WTC11 (cell line): ENCODE measurements at regions not wholly inside any gene's neighbourhood (a gene's known extent, or its start where the extent isn't known, plus 50 kb on each side); places are given as distances from the start of the nearest gene placed in this dataset.

Experiments used
- ATAC-seq: fragments of 200-7000 bp; cut with Tn5 transposase; 2 replicates; pipeline ENCODE4 v1.10.0; 2021; ENCODE audit warnings: mild to moderate bottlenecking, moderate library complexity
- CTCF ChIA-PET: fragments of 300-600 bp; sonication (Branson Sonifier 250); formaldehyde crosslinking; loops from one replicate; lab custom pipeline; 2021; ENCODE audit warnings: antibody characterized with exemption; lab: Charles Lee
- POLR2A ChIA-PET: fragments of 350-600 bp; sonication (Branson Sonifier 250); formaldehyde crosslinking; loops from one replicate; lab custom pipeline; 2021; ENCODE audit warnings: antibody characterized with exemption; lab: Charles Lee
- DNase-seq: peaks from one replicate; pipeline ENCODE4 v3.0.0; 2021; ENCODE audit warnings: low spot score
- H3K27ac Mint-ChIP-seq: 2 replicates; pipeline ENCODE4 v1.8.0; 2021; ENCODE audit warnings: mixed read lengths
- H3K27me3 Mint-ChIP-seq: 2 replicates; pipeline ENCODE4 v1.8.0; 2021; ENCODE audit warnings: low read depth, mild to moderate bottlenecking, moderate library complexity, mixed read lengths
- H3K36me3 Mint-ChIP-seq: 2 replicates; pipeline ENCODE4 v1.8.0; 2021; ENCODE audit warnings: mixed read lengths
- H3K4me1 Mint-ChIP-seq: 2 replicates; pipeline ENCODE4 v1.8.0; 2022; ENCODE audit warnings: mixed read lengths
- H3K4me3 Mint-ChIP-seq: 2 replicates; pipeline ENCODE4 v1.8.0; 2021; ENCODE audit warnings: mild to moderate bottlenecking, moderate library complexity, mixed read lengths
- H3K9me3 Mint-ChIP-seq: 2 replicates; pipeline ENCODE4 v1.8.0; 2021; ENCODE audit warnings: mixed read lengths
- ELF4 ChIP-seq: sonication (generic); formaldehyde crosslinking; IDR thresholded peaks from 2 replicates; pipeline ENCODE4 v1.8.1; 2022; ENCODE audit warnings: low read depth, mild to moderate bottlenecking, moderate library complexity, missing genetic modification reagents
- GRHL2 ChIP-seq: fragments of 250-450 bp; sonication (Bioruptor Pico); IDR thresholded peaks from 2 replicates; pipeline ENCODE4 v1.8.0; 2022; ENCODE audit warnings: mild to moderate bottlenecking, moderate library complexity; ENCODE audit not compliant: insufficient replicate concordance, severe bottlenecking
- HMGA2 ChIP-seq: fragments of 250-450 bp; sonication (Bioruptor Pico); IDR thresholded peaks from 2 replicates; pipeline ENCODE4 v1.4.0; 2021; ENCODE audit warnings: mild to moderate bottlenecking, moderate library complexity
- NFE2L1 ChIP-seq: sonication (generic); formaldehyde crosslinking; IDR thresholded peaks from 2 replicates; pipeline ENCODE4 v1.8.1; 2023; ENCODE audit warnings: missing genetic modification reagents
- NFYB ChIP-seq: sonication (generic); formaldehyde crosslinking; conservative IDR thresholded peaks from 2 replicates; pipeline ENCODE4 v1.8.0; 2022; ENCODE audit warnings: low read depth, missing genetic modification reagents
- OVOL2 ChIP-seq: fragments of 250-450 bp; sonication (Bioruptor Pico); IDR thresholded peaks from 2 replicates; pipeline ENCODE4 v1.9.0; 2021; ENCODE audit warnings: mild to moderate bottlenecking, borderline replicate concordance
- SMAD3 ChIP-seq: sonication (generic); formaldehyde crosslinking; IDR thresholded peaks from 2 replicates; pipeline ENCODE4 v1.8.0; 2022; ENCODE audit warnings: missing genetic modification reagents, mild to moderate bottlenecking, borderline replicate concordance
- TEAD4 ChIP-seq: sonication (generic); formaldehyde crosslinking; IDR thresholded peaks from 2 replicates; pipeline ENCODE4 v1.8.0; 2022; ENCODE audit warnings: mild to moderate bottlenecking, missing genetic modification reagents
- ZNF138 ChIP-seq: sonication (generic); formaldehyde crosslinking; conservative IDR thresholded peaks from 2 replicates; pipeline ENCODE4 v1.8.1; 2022; ENCODE audit warnings: mild to moderate bottlenecking, moderate library complexity, missing genetic modification reagents
- ZNF232 ChIP-seq: sonication (generic); formaldehyde crosslinking; IDR thresholded peaks from 2 replicates; pipeline ENCODE4 v1.8.0; 2022; ENCODE audit warnings: mild to moderate bottlenecking, missing genetic modification reagents
- ZNF671 ChIP-seq: fragments of 250-450 bp; sonication (Bioruptor Pico); IDR thresholded peaks from 2 replicates; pipeline ENCODE4 v1.8.0; 2021; ENCODE audit warnings: mild to moderate bottlenecking
- TF ChIP-seq, protein P1 (sequence below): sonication (generic); formaldehyde crosslinking; IDR thresholded peaks from 2 replicates; pipeline ENCODE4 v1.8.1; 2022; ENCODE audit warnings: low read depth, mild to moderate bottlenecking, moderate library complexity, missing genetic modification reagents, borderline replicate concordance
- TF ChIP-seq, protein P2 (sequence below): sonication (generic); formaldehyde crosslinking; IDR thresholded peaks from 2 replicates; pipeline ENCODE4 v1.8.1; 2023; ENCODE audit warnings: mild to moderate bottlenecking, missing genetic modification reagents
- TF ChIP-seq, protein P3 (sequence below): fragments of 200-600 bp; IDR thresholded peaks from 2 replicates; pipeline ENCODE4 v1.8.0; 2022; ENCODE audit warnings: antibody characterized with exemption
- TF ChIP-seq, protein P4 (sequence below): fragments of 250-450 bp; sonication (Bioruptor Pico); IDR thresholded peaks from 2 replicates; pipeline ENCODE4 v2.1.2; 2022; ENCODE audit warnings: mild to moderate bottlenecking, moderate library complexity
- TF ChIP-seq, protein P5 (sequence below): sonication (generic); formaldehyde crosslinking; conservative IDR thresholded peaks from 2 replicates; pipeline ENCODE4 v1.8.1; 2023; ENCODE audit warnings: mild to moderate bottlenecking, low read depth, missing genetic modification reagents, moderate library complexity
- TF ChIP-seq, protein P6 (sequence below): sonication (generic); formaldehyde crosslinking; IDR thresholded peaks from 2 replicates; pipeline ENCODE4 v1.8.1; 2022; ENCODE audit warnings: mild to moderate bottlenecking, missing genetic modification reagents, moderate library complexity, borderline replicate concordance
- TF ChIP-seq, protein P7 (sequence below): sonication (generic); formaldehyde crosslinking; IDR thresholded peaks from 2 replicates; pipeline ENCODE4 v1.8.0; 2022; ENCODE audit warnings: mild to moderate bottlenecking, missing genetic modification reagents

DNA sequence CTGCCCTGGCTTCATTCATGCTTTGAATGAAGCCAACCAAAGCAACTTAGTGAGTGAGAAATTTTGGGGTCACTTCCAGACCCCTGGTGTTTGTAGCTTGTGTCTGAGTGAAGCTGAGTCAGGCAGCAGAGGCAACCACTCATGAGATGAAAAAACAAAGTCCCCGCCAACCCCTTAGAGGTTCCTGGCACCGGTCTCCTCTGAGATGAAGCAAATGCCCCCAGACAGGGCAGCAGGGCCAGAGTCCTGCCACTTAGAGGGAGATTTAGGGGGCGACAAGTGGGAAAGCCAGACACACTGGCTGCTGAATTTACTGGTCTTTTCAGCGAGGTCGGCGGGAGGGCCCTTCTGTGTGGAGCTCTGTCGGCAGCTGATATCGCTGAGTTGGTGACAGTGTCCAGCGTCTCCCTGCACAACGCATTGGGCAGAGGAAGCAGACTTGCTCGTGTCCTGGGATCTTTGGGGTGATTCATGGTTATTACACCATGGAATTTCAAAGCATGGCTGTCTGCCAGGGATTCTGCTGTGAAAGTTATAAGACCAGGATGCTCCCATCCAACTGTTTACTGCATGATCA lies 482.6 kb downstream of the MIAT start:
- Mint-ChIP-seq H3K4me3 (no peak overlapping the region), H3K9me3 (peaks cover 8% of the 10 kb centered on the region), H3K36me3 (no peaks in the 10 kb centered on the region), H3K27me3 (peaks cover 3% of the 10 kb centered on the region; the same call in 1 of the 2 replicates), H3K4me1 (0 out of 2 replicates have a peak, but pooled peaks cover 2% of the 10 kb centered on the region), H3K27ac (no peak overlapping the region)
- TF ChIP-seq NFE2L1 (CRISPR knock-in tag), result no peak
- TF ChIP-seq, protein P1, sequence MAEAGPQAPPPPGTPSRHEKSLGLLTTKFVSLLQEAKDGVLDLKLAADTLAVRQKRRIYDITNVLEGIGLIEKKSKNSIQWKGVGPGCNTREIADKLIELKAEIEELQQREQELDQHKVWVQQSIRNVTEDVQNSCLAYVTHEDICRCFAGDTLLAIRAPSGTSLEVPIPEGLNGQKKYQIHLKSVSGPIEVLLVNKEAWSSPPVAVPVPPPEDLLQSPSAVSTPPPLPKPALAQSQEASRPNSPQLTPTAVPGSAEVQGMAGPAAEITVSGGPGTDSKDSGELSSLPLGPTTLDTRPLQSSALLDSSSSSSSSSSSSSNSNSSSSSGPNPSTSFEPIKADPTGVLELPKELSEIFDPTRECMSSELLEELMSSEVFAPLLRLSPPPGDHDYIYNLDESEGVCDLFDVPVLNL, result no peak
- TF ChIP-seq, protein P2, sequence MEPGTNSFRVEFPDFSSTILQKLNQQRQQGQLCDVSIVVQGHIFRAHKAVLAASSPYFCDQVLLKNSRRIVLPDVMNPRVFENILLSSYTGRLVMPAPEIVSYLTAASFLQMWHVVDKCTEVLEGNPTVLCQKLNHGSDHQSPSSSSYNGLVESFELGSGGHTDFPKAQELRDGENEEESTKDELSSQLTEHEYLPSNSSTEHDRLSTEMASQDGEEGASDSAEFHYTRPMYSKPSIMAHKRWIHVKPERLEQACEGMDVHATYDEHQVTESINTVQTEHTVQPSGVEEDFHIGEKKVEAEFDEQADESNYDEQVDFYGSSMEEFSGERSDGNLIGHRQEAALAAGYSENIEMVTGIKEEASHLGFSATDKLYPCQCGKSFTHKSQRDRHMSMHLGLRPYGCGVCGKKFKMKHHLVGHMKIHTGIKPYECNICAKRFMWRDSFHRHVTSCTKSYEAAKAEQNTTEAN (CRISPR knock-in tag), result no peak
- TF ChIP-seq, protein P3, sequence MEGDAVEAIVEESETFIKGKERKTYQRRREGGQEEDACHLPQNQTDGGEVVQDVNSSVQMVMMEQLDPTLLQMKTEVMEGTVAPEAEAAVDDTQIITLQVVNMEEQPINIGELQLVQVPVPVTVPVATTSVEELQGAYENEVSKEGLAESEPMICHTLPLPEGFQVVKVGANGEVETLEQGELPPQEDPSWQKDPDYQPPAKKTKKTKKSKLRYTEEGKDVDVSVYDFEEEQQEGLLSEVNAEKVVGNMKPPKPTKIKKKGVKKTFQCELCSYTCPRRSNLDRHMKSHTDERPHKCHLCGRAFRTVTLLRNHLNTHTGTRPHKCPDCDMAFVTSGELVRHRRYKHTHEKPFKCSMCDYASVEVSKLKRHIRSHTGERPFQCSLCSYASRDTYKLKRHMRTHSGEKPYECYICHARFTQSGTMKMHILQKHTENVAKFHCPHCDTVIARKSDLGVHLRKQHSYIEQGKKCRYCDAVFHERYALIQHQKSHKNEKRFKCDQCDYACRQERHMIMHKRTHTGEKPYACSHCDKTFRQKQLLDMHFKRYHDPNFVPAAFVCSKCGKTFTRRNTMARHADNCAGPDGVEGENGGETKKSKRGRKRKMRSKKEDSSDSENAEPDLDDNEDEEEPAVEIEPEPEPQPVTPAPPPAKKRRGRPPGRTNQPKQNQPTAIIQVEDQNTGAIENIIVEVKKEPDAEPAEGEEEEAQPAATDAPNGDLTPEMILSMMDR, result no peak
- TF ChIP-seq OVOL2 (CRISPR knock-in tag), result no peak
- no peak for TF ChIP-seq NFYB (CRISPR knock-in tag)
- TF ChIP-seq, protein P4, sequence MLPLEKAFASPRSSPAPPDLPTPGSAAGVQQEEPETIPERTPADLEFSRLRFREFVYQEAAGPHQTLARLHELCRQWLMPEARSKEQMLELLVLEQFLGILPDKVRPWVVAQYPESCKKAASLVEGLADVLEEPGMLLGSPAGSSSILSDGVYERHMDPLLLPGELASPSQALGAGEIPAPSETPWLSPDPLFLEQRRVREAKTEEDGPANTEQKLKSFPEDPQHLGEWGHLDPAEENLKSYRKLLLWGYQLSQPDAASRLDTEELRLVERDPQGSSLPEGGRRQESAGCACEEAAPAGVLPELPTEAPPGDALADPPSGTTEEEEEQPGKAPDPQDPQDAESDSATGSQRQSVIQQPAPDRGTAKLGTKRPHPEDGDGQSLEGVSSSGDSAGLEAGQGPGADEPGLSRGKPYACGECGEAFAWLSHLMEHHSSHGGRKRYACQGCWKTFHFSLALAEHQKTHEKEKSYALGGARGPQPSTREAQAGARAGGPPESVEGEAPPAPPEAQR (CRISPR knock-in tag), result no peak
- no peak for TF ChIP-seq ZNF232 (CRISPR knock-in tag)
- TF ChIP-seq, protein P5, sequence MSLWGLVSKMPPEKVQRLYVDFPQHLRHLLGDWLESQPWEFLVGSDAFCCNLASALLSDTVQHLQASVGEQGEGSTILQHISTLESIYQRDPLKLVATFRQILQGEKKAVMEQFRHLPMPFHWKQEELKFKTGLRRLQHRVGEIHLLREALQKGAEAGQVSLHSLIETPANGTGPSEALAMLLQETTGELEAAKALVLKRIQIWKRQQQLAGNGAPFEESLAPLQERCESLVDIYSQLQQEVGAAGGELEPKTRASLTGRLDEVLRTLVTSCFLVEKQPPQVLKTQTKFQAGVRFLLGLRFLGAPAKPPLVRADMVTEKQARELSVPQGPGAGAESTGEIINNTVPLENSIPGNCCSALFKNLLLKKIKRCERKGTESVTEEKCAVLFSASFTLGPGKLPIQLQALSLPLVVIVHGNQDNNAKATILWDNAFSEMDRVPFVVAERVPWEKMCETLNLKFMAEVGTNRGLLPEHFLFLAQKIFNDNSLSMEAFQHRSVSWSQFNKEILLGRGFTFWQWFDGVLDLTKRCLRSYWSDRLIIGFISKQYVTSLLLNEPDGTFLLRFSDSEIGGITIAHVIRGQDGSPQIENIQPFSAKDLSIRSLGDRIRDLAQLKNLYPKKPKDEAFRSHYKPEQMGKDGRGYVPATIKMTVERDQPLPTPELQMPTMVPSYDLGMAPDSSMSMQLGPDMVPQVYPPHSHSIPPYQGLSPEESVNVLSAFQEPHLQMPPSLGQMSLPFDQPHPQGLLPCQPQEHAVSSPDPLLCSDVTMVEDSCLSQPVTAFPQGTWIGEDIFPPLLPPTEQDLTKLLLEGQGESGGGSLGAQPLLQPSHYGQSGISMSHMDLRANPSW (CRISPR knock-in tag), result no peak
- TF ChIP-seq HMGA2 (CRISPR knock-in tag), result no peak
- no peak for TF ChIP-seq SMAD3 (CRISPR knock-in tag)
- TF ChIP-seq ZNF138, result no peak
- no peak for TF ChIP-seq TEAD4 (CRISPR knock-in tag)
- no peak for TF ChIP-seq GRHL2 (CRISPR knock-in tag)
- no peak for TF ChIP-seq ZNF671
- no peak for TF ChIP-seq ELF4 (CRISPR knock-in tag)
- TF ChIP-seq, protein P6, sequence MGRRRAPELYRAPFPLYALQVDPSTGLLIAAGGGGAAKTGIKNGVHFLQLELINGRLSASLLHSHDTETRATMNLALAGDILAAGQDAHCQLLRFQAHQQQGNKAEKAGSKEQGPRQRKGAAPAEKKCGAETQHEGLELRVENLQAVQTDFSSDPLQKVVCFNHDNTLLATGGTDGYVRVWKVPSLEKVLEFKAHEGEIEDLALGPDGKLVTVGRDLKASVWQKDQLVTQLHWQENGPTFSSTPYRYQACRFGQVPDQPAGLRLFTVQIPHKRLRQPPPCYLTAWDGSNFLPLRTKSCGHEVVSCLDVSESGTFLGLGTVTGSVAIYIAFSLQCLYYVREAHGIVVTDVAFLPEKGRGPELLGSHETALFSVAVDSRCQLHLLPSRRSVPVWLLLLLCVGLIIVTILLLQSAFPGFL (CRISPR knock-in tag), result no peak
- TF ChIP-seq, protein P7, sequence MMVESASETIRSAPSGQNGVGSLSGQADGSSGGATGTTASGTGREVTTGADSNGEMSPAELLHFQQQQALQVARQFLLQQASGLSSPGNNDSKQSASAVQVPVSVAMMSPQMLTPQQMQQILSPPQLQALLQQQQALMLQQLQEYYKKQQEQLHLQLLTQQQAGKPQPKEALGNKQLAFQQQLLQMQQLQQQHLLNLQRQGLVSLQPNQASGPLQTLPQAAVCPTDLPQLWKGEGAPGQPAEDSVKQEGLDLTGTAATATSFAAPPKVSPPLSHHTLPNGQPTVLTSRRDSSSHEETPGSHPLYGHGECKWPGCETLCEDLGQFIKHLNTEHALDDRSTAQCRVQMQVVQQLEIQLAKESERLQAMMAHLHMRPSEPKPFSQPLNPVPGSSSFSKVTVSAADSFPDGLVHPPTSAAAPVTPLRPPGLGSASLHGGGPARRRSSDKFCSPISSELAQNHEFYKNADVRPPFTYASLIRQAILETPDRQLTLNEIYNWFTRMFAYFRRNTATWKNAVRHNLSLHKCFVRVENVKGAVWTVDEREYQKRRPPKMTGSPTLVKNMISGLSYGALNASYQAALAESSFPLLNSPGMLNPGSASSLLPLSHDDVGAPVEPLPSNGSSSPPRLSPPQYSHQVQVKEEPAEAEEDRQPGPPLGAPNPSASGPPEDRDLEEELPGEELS (CRISPR knock-in tag), result no peak
- ATAC-seq (no peak), DNase-seq (no peak)
- CTCF ChIA-PET, result interaction anchor here (1.7 kb wide), 1 partner anchor 11 kb away, joined by 6 read pairs; no protein-coding TSS in a partner anchor
- POLR2A ChIA-PET, result no interaction called here
